ENCODE measurements at regions not wholly inside any gene's neighbourhood (a gene's known extent, or its start where the extent isn't known, plus 50 kb on each side); places are given as distances from the start of the nearest gene placed in this dataset.
"Not testable (repeated sequence)": the region's sequence is repeated elsewhere in the genome, so short reads cannot be mapped to it uniquely, and the experiment has no call there.

GRCh38 chr10:114730291-114730690 is 72.2 kb upstream of the ABLIM1 start:
- no peak for DNase-seq (ENCODE audit: low read depth)

GRCh38 chr10:114732931-114733330 is 74.9 kb upstream of the ABLIM1 start:
- DNase-seq (ENCODE audit: low read depth): no peak

GRCh38 chr10:114735946-114736345 is 77.9 kb upstream of the ABLIM1 start:
- DNase-seq (ENCODE audit: low read depth): no peak

GRCh38 chr10:114743521-114744231 is 77.9 kb upstream of the FHIP2A start:
- no peak for DNase-seq (ENCODE audit: low read depth)

- DNase-seq (ENCODE audit: low read depth): no peak
Measured at GRCh38 chr10:114746531-114746930, 75.0 kb upstream of the FHIP2A start.

GRCh38 chr10:114748241-114748640 is 73.3 kb upstream of the FHIP2A start:
- DNase-seq (ENCODE audit: low read depth): no peak

- DNase-seq (ENCODE audit: low read depth): no peak
Measured at GRCh38 chr10:114749014-114749413, 72.6 kb upstream of the FHIP2A start.

GRCh38 chr10:114749510-114749909 is 72.1 kb upstream of the FHIP2A start:
- DNase-seq (ENCODE audit: low read depth): no peak

GRCh38 chr10:114751856-114752255 is 69.7 kb upstream of the FHIP2A start:
- no peak for DNase-seq (ENCODE audit: low read depth)

- DNase-seq (ENCODE audit: low read depth): not testable (repeated sequence)
Measured at GRCh38 chr10:114752570-114752969, 69.0 kb upstream of the FHIP2A start.

- DNase-seq (ENCODE audit: low read depth): no peak
Measured at GRCh38 chr10:114753126-114753525, 68.5 kb upstream of the FHIP2A start.

- peak; percentile 37 for DNase-seq (ENCODE audit: low read depth)
Measured at GRCh38 chr10:114754445-114755320, 66.9 kb upstream of the FHIP2A start.

GRCh38 chr10:114755537-114755936 is 66.0 kb upstream of the FHIP2A start:
- no peak for DNase-seq (ENCODE audit: low read depth)

- no peak for DNase-seq (ENCODE audit: low read depth)
Measured at GRCh38 chr10:114758331-114758730, 63.2 kb upstream of the FHIP2A start.

- no peak for DNase-seq (ENCODE audit: low read depth)
Measured at GRCh38 chr10:114761205-114762193, 60.1 kb upstream of the FHIP2A start.

GRCh38 chr10:114762811-114763210 is 58.8 kb upstream of the FHIP2A start:
- DNase-seq (ENCODE audit: low read depth): no peak

- no peak for DNase-seq (ENCODE audit: low read depth)
Measured at GRCh38 chr10:114764656-114765055, 56.9 kb upstream of the FHIP2A start.

GRCh38 chr10:114766470-114766869 is 55.1 kb upstream of the FHIP2A start:
- DNase-seq (ENCODE audit: low read depth): no peak

- DNase-seq (ENCODE audit: low read depth): no peak
Measured at GRCh38 chr10:114767101-114767985, 54.2 kb upstream of the FHIP2A start.

- no peak for DNase-seq (ENCODE audit: low read depth)
Measured at GRCh38 chr10:114767986-114768821, 53.4 kb upstream of the FHIP2A start.

All from GM04503 (cell line).